T1000 (cell line): ENCODE measurements at regions not wholly inside any gene's neighbourhood (a gene's known extent, or its start where the extent isn't known, plus 50 kb on each side); places are given as distances from the start of the nearest gene placed in this dataset.

Experiments used
- DNase-seq: peaks from one replicate; lab custom pipeline; 2025; ENCODE audit warnings: mixed read lengths; lab: John Stamatoyannopoulos, UW

DNA sequence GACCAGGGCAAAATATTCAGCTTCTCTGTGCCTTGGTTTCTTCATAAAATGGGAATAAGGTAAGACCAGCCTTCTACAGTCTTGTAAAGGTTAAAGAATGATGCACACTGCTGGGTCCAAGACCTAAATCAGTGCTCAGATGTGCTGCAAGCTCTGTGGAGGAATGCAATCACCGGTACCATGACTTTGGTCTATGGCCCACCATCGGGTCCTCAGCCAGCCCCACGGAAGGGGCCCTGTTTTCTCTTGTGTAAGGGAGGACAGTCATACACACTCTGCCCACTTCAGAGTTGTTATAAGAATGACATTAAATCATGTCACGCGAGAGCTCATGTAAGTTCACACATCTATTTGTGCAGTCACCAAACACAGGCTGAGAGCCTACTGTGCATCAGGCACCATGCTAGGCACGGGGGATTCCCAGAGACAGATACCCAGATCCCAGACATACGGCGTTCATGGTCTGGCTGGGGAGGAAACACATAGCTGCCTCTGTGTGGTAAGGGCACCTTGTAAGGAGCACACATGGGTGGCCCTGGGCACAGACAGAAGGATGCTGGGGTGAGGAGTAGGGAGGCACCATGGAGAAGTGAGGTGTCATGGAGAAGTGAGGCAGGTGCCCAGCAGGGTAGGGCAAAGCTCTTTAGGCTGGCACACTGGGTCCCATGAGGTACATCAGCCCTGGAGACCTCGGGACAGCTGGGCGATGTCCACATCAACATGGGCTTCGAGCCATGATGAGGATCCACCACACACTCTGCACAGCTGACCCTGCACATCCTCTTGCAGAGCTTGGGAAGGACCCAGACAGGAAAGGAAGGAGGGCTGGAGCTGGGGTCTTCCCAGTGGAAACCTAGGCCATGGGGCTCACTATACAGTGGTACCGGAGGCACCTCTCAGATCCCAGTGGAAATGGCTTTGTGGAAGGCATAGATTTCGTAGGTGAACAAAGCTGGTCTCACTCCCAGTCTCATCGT lies 190.4 kb upstream of the DIO3 start:
- DNase-seq, result no peak

DNA sequence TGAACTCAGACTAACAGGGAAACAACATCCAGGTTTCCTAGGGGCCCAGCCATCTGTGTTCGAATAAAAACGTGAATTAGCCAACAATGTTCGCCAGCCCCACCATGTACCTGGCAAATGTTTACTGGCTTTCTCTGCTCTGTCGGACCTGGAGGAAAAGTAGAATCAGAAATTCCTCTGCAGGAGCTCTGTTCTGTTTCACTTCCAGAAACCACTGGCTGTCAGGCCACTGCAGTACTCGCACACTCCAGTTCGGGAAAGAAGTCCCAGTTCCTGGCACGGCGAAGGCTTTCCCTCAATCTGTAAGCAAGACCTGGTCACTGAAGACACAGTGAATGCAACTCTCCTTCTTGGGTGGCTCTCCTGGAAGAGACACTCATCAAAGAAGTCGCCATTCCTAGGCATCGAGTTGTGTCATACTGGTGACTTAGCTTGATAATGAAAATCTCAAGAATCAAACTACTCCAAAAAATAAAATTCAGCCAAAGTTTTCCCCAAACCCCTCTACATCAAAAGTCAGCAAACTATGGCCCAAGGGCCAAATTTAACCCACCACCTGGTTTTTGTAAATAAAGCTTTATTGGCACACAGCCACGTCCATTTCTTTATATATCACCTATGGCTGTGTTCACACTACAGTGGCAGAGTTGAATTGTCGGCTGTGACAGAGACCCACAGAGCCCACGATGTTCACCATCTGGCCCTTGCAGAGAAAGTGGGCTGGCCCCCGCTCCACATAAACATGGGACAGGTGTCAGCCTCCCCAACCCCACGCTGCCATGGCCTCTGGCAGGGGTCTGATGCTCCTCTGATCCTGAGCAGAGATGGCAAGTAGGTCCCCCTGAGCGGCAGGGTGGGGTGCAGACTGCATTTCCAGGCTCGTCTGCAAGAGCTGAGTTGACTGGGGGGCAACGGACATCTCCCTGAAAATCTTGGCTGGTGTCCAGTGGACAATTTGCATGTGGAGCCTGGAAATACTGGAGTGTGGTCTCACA lies 189.2 kb upstream of the DIO3 start:
- DNase-seq, result no peak

- DNase-seq, result no peak
Observed at GRCh38 chr14:101372894-101373620, 188.2 kb upstream of the DIO3 start.

- DNase-seq, result no peak
Observed at GRCh38 chr14:101373690-101374295, 187.5 kb upstream of the DIO3 start.

- DNase-seq, result no peak
Observed at GRCh38 chr14:101374373-101375338, 186.6 kb upstream of the DIO3 start.

GRCh38 chr14:101377069-101377468 lies 184.2 kb upstream of the DIO3 start:
- DNase-seq, result no peak

- no peak for DNase-seq
Observed at GRCh38 chr14:101379842-101380241, 181.5 kb upstream of the DIO3 start.

DNA sequence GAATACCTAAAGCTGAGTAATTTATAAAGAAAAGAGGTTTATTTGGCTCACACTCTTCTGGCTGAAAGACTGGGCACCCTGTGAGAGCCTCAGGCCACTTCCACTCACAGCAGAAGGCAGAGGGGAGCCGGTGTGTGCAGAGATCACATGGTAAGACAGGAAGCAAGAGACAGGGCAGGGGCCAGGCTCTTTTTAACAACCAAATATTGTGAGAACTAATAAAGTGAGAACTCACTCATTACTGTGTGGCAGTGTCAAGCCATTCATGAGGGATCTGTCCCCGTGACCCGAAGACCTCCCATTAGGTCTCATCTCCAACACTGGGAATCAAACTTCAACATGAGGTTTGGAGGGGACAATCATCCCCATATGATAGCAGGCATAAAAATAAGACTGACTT lies 180.8 kb upstream of the DIO3 start:
- DNase-seq, result no peak

DNA sequence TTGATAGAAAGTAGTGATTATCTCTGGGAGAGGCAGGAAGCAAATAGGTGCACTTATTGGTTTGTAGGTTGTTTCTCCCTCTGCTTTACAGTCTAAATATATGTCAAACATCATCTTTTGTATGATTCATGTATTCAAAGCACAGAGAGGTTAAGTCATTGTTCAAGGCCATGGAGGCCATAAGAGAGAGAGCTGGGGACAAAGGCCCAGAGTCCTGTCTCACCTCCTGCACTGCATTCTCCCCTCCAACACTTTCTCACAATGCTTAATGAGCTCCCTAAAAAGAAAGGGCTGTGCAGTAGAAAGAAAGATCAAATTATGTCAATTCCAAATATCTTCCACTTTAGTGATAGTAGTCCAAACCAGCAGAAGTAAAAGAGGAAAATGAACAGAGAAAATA lies 180.4 kb upstream of the DIO3 start:
- no peak for DNase-seq

GRCh38 chr14:101383737-101384338 lies 177.5 kb upstream of the DIO3 start:
- no peak for DNase-seq

- no peak for DNase-seq
Observed at GRCh38 chr14:101394374-101394773, 166.9 kb upstream of the DIO3 start.

- DNase-seq, result no peak
Observed at GRCh38 chr14:101395779-101396178, 165.5 kb upstream of the DIO3 start.

GRCh38 chr14:101397206-101397605 lies 164.1 kb upstream of the DIO3 start:
- no peak for DNase-seq

- no peak for DNase-seq
Observed at GRCh38 chr14:101398011-101398410, 163.3 kb upstream of the DIO3 start.

DNA sequence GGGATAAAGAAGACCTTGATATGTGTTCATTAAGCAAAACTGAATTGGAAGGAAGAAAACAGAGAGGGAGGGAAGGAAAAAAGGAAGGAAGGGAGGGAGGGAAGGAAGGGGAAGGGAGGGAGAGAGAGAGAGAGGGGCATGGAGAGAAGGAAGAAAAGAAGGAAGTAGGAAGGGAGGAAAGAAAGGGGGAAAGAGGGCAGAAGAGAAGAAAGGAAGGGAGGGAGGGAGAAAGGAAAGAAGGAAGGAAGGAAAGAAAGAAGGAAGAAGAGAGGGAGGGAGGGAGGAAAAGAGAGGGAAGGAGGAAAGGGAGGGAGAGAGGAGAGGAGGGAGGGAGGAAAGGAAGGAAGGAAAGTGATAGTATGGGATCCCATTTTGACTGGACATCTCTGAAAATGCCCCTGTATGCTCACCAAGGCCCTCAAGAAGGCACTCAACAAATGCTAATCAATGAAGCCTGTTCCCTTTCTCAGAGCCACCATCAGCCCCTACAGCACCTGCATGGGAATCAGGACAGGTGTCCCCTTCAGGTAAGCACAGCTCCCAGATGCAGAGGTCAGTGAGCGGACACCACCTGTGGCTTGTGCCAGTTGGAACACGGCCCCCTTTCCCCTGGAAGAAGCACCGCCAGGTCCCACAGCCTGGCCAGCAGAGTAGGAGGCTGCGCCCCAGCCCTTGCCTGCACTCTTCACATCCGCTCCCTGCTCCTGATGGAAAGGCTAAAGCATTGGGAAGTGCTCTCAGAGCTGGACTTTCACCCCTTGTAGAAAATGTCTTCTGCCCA lies 161.4 kb upstream of the DIO3 start:
- no peak for DNase-seq

DNA sequence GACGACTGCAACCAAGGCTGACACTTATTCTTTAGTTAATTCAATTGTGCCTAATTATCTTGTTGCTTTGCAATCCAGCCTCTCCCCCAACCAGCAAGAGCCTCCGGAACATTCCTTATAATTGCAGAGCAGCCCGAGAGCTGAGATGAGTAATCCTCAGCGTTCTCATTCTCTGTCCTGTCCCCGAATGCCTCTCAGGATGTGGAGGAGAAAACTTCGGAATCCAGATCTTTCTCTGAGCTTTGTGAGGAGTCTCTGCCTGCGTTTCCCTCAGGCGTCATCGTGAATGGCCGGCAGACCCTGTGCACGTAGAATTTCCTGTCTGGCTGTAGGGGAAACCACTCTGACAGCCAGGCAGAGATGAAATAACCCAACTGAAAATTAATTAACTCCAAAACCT lies 160.5 kb upstream of the DIO3 start:
- no peak for DNase-seq

- no peak for DNase-seq
Observed at GRCh38 chr14:101402936-101403660, 158.2 kb upstream of the DIO3 start.

DNA sequence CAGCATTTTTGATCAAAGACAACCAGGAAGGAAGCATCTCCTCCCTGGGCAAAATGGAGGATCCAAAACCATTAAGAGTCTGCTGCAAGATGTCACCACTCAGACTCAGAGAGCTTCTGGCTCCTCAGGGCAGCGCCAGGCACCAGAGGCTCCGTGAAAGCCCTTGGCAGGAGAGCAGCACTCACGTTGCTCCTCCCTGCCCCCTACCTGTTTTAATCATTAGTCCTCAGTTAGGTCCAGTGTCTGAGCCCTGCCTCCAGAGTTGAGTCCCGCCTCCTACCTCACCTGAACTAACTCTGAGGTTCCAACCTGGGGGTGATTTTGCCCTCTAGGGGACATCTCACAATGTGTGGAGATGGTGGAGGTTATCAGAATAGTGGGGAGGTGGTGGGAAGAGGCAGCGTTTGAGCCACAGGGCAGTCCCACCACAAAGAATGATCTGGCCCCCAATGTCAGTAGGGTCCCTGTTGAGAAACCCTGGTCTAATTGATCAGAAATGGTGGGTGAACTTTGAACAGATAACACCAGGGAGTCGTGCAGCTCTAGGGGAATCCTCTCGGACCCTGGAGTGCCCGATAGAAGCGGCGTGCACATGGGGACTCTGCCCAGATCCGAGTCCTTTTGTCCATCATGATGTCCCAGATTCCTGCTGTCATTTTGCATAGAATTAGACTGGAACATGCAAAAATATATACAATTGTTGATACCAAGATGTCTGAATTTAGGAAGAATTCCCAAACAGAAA lies 156.7 kb upstream of the DIO3 start:
- DNase-seq, result no peak
